Activated CD8-positive, alpha-beta T cell treated with anti-CD3 and anti-CD28 coated beads for 36 hours (primary cell): ENCODE measurements at regions not wholly inside any gene's neighbourhood (a gene's known extent, or its start where the extent isn't known, plus 50 kb on each side); places are given as distances from the start of the nearest gene placed in this dataset.

Experiments used
- ATAC-seq: fragments of 200-7000 bp; cut with Tn5 transposase; one replicate; pipeline ENCODE4 v1.10.0; 2021; ENCODE audit warnings: mild to moderate bottlenecking, moderate library complexity
- CTCF ChIA-PET: fragments of 350-600 bp; sonication (Branson Sonifier 250); formaldehyde crosslinking; loops from one replicate; lab custom pipeline; 2021; ENCODE audit warnings: antibody characterized with exemption; lab: Charles Lee
- POLR2A ChIA-PET: fragments of 350-600 bp; sonication (Branson Sonifier 250); formaldehyde crosslinking; loops from one replicate; lab custom pipeline; 2021; ENCODE audit warnings: antibody characterized with exemption; lab: Charles Lee
- DNase-seq: peaks from one replicate; pipeline ENCODE4 v3.0.0-alpha.2; 2020
- H3K27ac Mint-ChIP-seq: one replicate; pipeline ENCODE4 v1.8.0; 2021; ENCODE audit warnings: mild to moderate bottlenecking, mixed read lengths
- H3K27me3 Mint-ChIP-seq: one replicate; pipeline ENCODE4 v1.8.0; 2021; ENCODE audit warnings: mixed read lengths
- H3K36me3 Mint-ChIP-seq: one replicate; pipeline ENCODE4 v1.8.0; 2021; ENCODE audit warnings: low read depth, mixed read lengths
- H3K4me1 Mint-ChIP-seq: one replicate; pipeline ENCODE4 v1.8.0; 2021; ENCODE audit warnings: low read depth, mixed read lengths
- H3K4me3 Mint-ChIP-seq: one replicate; pipeline ENCODE4 v1.8.0; 2021; ENCODE audit warnings: mild to moderate bottlenecking, moderate library complexity, mixed read lengths
- H3K9me3 Mint-ChIP-seq: one replicate; pipeline ENCODE4 v1.8.0; 2021; ENCODE audit warnings: mixed read lengths
- intact Hi-C: fragments of 100-400 bp; cut with micrococcal nuclease; formaldehyde crosslinking; loops from one replicate; pipeline ENCODE4 v1.10.0; 2022
- TF ChIP-seq, protein P1 (sequence below): fragments of 200-600 bp; IDR thresholded peaks from one replicate; pipeline ENCODE4 v1.8.0; 2022; ENCODE audit warnings: antibody characterized with exemption, mild to moderate bottlenecking

DNA sequence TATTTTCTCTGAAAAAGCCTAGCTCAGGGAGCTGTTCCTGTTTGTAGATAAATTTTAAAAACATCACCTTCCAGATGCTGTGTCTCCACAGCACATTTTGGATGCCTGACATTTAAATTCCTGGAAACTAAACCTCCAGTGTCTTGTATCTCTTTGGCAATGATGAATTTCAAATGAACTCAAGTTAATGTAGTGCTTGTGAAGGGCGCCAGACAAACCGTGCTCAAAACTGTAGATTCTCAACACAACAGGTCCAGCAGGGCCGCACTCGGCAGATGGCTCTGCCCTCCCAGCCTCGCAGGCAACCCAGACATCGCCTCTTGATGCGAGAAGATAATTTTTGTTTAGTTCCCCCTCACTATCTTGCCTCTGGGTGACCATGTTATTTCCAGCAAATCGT is 432.9 kb downstream of the VRK1 start:
- Mint-ChIP-seq H3K4me1 (no peaks in the 10 kb centered on the region), H3K27me3 (peaks cover 3% of the 10 kb centered on the region), H3K4me3 (no peak overlapping the region), H3K36me3 (no peaks in the 10 kb centered on the region), H3K27ac (no peak overlapping the region), H3K9me3 (no peaks in the 10 kb centered on the region)
- ATAC-seq: no peak
- ChIA-PET CTCF (no interaction called here), POLR2A (no interaction called here)
- intact Hi-C loops: no loop called here
- no peak for DNase-seq
- TF ChIP-seq, protein P1, sequence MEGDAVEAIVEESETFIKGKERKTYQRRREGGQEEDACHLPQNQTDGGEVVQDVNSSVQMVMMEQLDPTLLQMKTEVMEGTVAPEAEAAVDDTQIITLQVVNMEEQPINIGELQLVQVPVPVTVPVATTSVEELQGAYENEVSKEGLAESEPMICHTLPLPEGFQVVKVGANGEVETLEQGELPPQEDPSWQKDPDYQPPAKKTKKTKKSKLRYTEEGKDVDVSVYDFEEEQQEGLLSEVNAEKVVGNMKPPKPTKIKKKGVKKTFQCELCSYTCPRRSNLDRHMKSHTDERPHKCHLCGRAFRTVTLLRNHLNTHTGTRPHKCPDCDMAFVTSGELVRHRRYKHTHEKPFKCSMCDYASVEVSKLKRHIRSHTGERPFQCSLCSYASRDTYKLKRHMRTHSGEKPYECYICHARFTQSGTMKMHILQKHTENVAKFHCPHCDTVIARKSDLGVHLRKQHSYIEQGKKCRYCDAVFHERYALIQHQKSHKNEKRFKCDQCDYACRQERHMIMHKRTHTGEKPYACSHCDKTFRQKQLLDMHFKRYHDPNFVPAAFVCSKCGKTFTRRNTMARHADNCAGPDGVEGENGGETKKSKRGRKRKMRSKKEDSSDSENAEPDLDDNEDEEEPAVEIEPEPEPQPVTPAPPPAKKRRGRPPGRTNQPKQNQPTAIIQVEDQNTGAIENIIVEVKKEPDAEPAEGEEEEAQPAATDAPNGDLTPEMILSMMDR: no peak

DNA sequence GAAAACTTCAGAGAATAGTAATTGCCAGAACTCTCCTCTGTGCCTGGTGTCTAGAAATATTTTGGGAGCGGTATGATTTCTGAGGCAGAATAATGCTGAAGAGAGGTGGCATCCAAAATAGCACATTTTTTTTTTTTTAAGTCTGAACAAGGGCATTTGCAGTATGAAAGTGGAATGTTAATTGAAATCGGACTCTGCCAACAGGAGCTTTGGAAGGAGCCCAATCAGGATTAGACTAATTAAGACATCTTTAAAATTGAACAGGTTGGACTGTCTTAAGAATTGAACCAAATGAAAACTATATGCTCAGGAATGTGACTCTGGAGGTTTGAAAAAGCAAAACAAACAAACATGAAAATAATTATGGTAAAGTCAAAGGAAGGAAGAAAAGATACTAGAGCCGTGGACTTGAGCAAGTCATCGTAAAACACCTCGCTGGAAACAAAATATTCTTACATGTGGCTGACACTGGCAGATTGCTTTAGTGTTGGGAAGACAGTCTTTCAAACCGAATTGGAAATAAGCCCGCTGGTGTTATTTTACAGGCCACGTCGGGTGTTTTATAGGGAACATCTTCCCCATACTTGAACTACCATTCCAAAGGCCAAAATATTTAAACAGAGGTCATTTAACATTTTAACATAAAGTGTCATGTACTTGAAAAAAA is 436.3 kb downstream of the VRK1 start:
- CTCF ChIA-PET: no interaction called here
- ATAC-seq (no peak), DNase-seq (no peak)
- Mint-ChIP-seq H3K27ac (no peak overlapping the region), H3K27me3 (peaks cover 6% of the 10 kb centered on the region), H3K4me1 (no peaks in the 10 kb centered on the region), H3K36me3 (no peaks in the 10 kb centered on the region), H3K4me3 (no peak overlapping the region), H3K9me3 (no peaks in the 10 kb centered on the region)
- intact Hi-C loops: no loop called here
- TF ChIP-seq, protein P1: no peak
- POLR2A ChIA-PET: no interaction called here

DNA sequence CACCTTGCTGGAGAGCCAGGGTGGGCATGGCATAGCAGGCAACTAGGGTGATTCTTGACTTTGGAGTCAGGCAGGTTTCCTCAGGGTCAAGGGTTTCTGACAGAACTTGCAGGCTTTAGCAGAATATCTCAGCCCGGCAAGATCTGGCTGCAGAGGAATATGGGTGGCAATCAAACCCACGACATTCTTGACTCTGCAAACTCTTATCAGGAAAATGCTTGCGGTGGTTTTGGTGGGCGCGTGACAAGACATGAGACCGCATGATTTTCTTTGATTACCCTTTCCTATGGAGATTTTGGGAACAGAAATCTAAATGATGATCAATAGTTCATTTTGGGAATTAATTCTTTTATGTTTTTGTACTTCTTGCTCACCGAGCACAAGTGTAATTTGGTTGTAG is 449.5 kb downstream of the VRK1 start:
- Mint-ChIP-seq H3K4me1 (peaks cover 10% of the 10 kb centered on the region), H3K36me3 (no peaks in the 10 kb centered on the region), H3K9me3 (no peaks in the 10 kb centered on the region), H3K27me3 (peaks cover 5% of the 10 kb centered on the region), H3K27ac (no peak overlapping the region), H3K4me3 (no peak overlapping the region)
- intact Hi-C loops: no loop called here
- no peak for DNase-seq
- ChIA-PET CTCF (no interaction called here), POLR2A (no interaction called here)
- TF ChIP-seq, protein P1: no peak
- no peak for ATAC-seq

DNA sequence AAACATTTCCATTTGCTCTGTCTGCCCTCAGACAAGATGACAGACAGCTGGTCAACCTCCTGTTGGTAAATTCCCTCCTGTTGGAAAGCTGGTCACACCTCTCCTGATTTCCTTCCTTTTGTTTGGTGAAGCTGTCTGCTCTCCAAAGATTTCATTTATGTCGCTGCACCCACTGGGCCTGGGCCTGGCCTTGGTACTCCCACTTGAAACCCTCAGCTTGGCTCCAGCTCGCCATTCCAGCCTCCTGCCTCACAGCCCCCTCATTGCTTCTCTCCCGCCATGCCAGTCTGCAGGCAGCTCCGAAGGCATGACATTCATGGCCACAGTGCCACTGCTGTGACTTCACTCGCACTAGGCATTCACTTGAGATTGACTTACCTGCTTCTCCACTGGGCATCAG is 451.8 kb downstream of the VRK1 start:
- Mint-ChIP-seq H3K27me3 (no peaks in the 10 kb centered on the region), H3K4me1 (peaks cover 22% of the 10 kb centered on the region), H3K9me3 (peaks cover 6% of the 10 kb centered on the region), H3K27ac (no peak overlapping the region), H3K36me3 (peaks cover 4% of the 10 kb centered on the region), H3K4me3 (no peak overlapping the region)
- ATAC-seq (no peak), DNase-seq (no peak)
- intact Hi-C loops: no loop called here
- ChIA-PET CTCF (no interaction called here), POLR2A (interaction anchor here (0.7 kb wide), 1 partner anchor 8 kb away, joined by 3 read pairs; no protein-coding TSS in a partner anchor)
- TF ChIP-seq, protein P1: no peak

DNA sequence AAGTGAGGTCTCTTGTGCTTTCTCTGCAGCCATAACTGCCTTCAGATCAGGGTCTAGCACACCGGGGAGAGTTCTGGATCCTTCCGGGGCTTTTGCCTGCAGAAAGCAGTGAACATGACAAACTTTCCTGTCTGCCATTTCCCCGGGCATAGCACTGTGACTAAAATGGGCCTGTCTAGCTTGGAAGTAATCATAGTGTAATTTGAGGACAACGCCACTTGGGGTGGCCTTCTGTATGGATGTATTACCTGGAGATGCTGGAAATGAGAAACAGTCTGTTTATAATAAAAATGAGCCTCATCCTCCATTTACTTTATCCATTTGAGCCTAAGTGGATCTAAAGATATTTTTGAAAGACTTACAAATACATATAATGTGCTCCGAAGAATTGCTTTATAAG is 453.7 kb downstream of the VRK1 start:
- peaks cover 4% of the 10 kb centered on the region for H3K36me3 Mint-ChIP-seq
- CTCF ChIA-PET: interaction anchor here (0.6 to 1.3 kb wide), 2 partner anchors 128 to 186 kb away, joined by 3 read pairs; no protein-coding TSS in a partner anchor
- H3K9me3 Mint-ChIP-seq: peaks cover 6% of the 10 kb centered on the region
- no peak for ATAC-seq
- no peak overlapping the region for H3K4me3 Mint-ChIP-seq
- POLR2A ChIA-PET: no interaction called here
- no peak overlapping the region for H3K27ac Mint-ChIP-seq
- intact Hi-C loops: no loop called here
- TF ChIP-seq, protein P1: no peak
- DNase-seq: no peak
- H3K4me1 Mint-ChIP-seq: peaks cover 25% of the 10 kb centered on the region
- H3K27me3 Mint-ChIP-seq: peaks cover 2% of the 10 kb centered on the region
